ENCODE measurements at regions not wholly inside any gene's neighbourhood (a gene's known extent, or its start where the extent isn't known, plus 50 kb on each side); places are given as distances from the start of the nearest gene placed in this dataset.

GRCh38 chr4:124030147-124030546 lies 633.6 kb downstream of the SPRY1 start:
- no peak for TF ChIP-seq CTCF (IDR thresholded peaks at IDR 0.05; ENCODE audit: insufficient read depth, low read length, poor library complexity, severe bottlenecking)
- no peaks in the 10 kb centered on the region for H3K27me3 ChIP-seq (ENCODE audit: control insufficient read depth, insufficient read depth, low read length)
- no peak overlapping the region for H3K4me3 ChIP-seq (ENCODE audit: low read depth, low read length)
- no peaks in the 10 kb centered on the region for H3K36me3 ChIP-seq (ENCODE audit: control insufficient read depth, insufficient read depth, low read length)
- DNase-seq (ENCODE audit: low read depth) = no peak

GRCh38 chr4:124032035-124032434 lies 635.4 kb downstream of the SPRY1 start:
- TF ChIP-seq CTCF (IDR thresholded peaks at IDR 0.05; ENCODE audit: insufficient read depth, low read length, poor library complexity, severe bottlenecking) = no peak
- H3K4me3 ChIP-seq (ENCODE audit: low read depth, low read length) = no peak overlapping the region
- no peak for DNase-seq (ENCODE audit: low read depth)
- H3K36me3 ChIP-seq (ENCODE audit: control insufficient read depth, insufficient read depth, low read length) = no peaks in the 10 kb centered on the region
- H3K27me3 ChIP-seq (ENCODE audit: control insufficient read depth, insufficient read depth, low read length) = no peaks in the 10 kb centered on the region

- H3K27me3 ChIP-seq (ENCODE audit: control insufficient read depth, insufficient read depth, low read length) = no peaks in the 10 kb centered on the region
- no peak for DNase-seq (ENCODE audit: low read depth)
- H3K4me3 ChIP-seq (ENCODE audit: low read depth, low read length) = no peak overlapping the region
- no peak for TF ChIP-seq CTCF (IDR thresholded peaks at IDR 0.05; ENCODE audit: insufficient read depth, low read length, poor library complexity, severe bottlenecking)
- H3K36me3 ChIP-seq (ENCODE audit: control insufficient read depth, insufficient read depth, low read length) = no peaks in the 10 kb centered on the region
These were observed 638.9 kb downstream of the SPRY1 start for GRCh38 chr4:124035364-124036041.

- Histone ChIP-seq H3K4me3 (ENCODE audit: low read depth, low read length) (no peak overlapping the region), H3K27me3 (ENCODE audit: control insufficient read depth, insufficient read depth, low read length) (no peaks in the 10 kb centered on the region), H3K36me3 (ENCODE audit: control insufficient read depth, insufficient read depth, low read length) (no peaks in the 10 kb centered on the region)
- no peak for DNase-seq (ENCODE audit: low read depth)
- no peak for TF ChIP-seq CTCF (IDR thresholded peaks at IDR 0.05; ENCODE audit: insufficient read depth, low read length, poor library complexity, severe bottlenecking)
These were observed 640.6 kb downstream of the SPRY1 start for GRCh38 chr4:124037236-124037635.

GRCh38 chr4:124044330-124044729 lies 647.7 kb downstream of the SPRY1 start:
- no peak for DNase-seq (ENCODE audit: low read depth)
- Histone ChIP-seq H3K27me3 (ENCODE audit: control insufficient read depth, insufficient read depth, low read length) (no peaks in the 10 kb centered on the region), H3K4me3 (ENCODE audit: low read depth, low read length) (no peak overlapping the region), H3K36me3 (ENCODE audit: control insufficient read depth, insufficient read depth, low read length) (no peaks in the 10 kb centered on the region)
- TF ChIP-seq CTCF (IDR thresholded peaks at IDR 0.05; ENCODE audit: insufficient read depth, low read length, poor library complexity, severe bottlenecking) = no peak

GRCh38 chr4:124044867-124045266 lies 648.3 kb downstream of the SPRY1 start:
- TF ChIP-seq CTCF (IDR thresholded peaks at IDR 0.05; ENCODE audit: insufficient read depth, low read length, poor library complexity, severe bottlenecking) = no peak
- no peak for DNase-seq (ENCODE audit: low read depth)
- H3K27me3 ChIP-seq (ENCODE audit: control insufficient read depth, insufficient read depth, low read length) = no peaks in the 10 kb centered on the region
- no peak overlapping the region for H3K4me3 ChIP-seq (ENCODE audit: low read depth, low read length)
- H3K36me3 ChIP-seq (ENCODE audit: control insufficient read depth, insufficient read depth, low read length) = no peaks in the 10 kb centered on the region
